H9 (cell line): ENCODE measurements at regions not wholly inside any gene's neighbourhood (a gene's known extent, or its start where the extent isn't known, plus 50 kb on each side); places are given as distances from the start of the nearest gene placed in this dataset.
"Not testable (repeated sequence)": the region's sequence is repeated elsewhere in the genome, so short reads cannot be mapped to it uniquely, and the experiment has no call there.

Source experiments
- DNase-seq: peaks from one replicate; pipeline ENCODE4 v3.0.0-alpha.2; 2017
- H2AFZ ChIP-seq: one replicate; pipeline ENCODE4 v1.6.1; 2013; ENCODE audit warnings: mild to moderate bottlenecking, low read length, control low read depth, moderate library complexity
- H2AK5ac ChIP-seq: 2 replicates; pipeline ENCODE4 v1.6.1; 2013; ENCODE audit warnings: low read length, control low read depth, mixed read lengths; ENCODE audit not compliant: insufficient read length
- H2BK120ac ChIP-seq: one replicate; pipeline ENCODE4 v1.6.1; 2013; ENCODE audit warnings: low read depth, mild to moderate bottlenecking, low read length, control low read depth, inconsistent platforms; ENCODE audit not compliant: poor library complexity, severe bottlenecking
- H2BK12ac ChIP-seq: 2 replicates; pipeline ENCODE4 v1.6.1; 2013; ENCODE audit warnings: low read length, control low read depth, mixed read lengths, low read depth; ENCODE audit not compliant: insufficient read length
- H2BK15ac ChIP-seq: 2 replicates; pipeline ENCODE4 v1.6.1; 2013; ENCODE audit warnings: low read depth, low read length, control low read depth
- H2BK20ac ChIP-seq: one replicate; pipeline ENCODE4 v1.6.1; 2013; ENCODE audit warnings: low read depth, mild to moderate bottlenecking, low read length, control low read depth, inconsistent platforms; ENCODE audit not compliant: poor library complexity, severe bottlenecking
- H2BK5ac ChIP-seq: 2 replicates; pipeline ENCODE4 v1.6.1; 2013; ENCODE audit warnings: low read length, control low read depth, mixed read lengths; ENCODE audit not compliant: insufficient read length
- H3K14ac ChIP-seq: 2 replicates; pipeline ENCODE4 v1.6.1; 2013; ENCODE audit warnings: low read length, control low read depth; ENCODE audit not compliant: insufficient read depth
- H3K18ac ChIP-seq: 2 replicates; pipeline ENCODE4 v1.6.1; 2013; ENCODE audit warnings: low read depth, mild to moderate bottlenecking, mixed read lengths, low read length, control low read depth; ENCODE audit not compliant: insufficient read length
- H3K23ac ChIP-seq: 2 replicates; pipeline ENCODE4 v1.6.1; 2013; ENCODE audit warnings: low read length, control low read depth, mixed read lengths, low read depth; ENCODE audit not compliant: insufficient read length
- H3K23me2 ChIP-seq: 2 replicates; pipeline ENCODE4 v1.6.1; 2013; ENCODE audit warnings: low read depth, mild to moderate bottlenecking, mixed read lengths, low read length, control low read depth; ENCODE audit not compliant: insufficient read length, poor library complexity, severe bottlenecking
- H3K27ac ChIP-seq: 2 replicates; pipeline ENCODE4 v1.5.1; 2013; ENCODE audit warnings: low read length, control low read depth, mixed read lengths, low read depth; ENCODE audit not compliant: insufficient read length
- H3K27me3 ChIP-seq: 2 replicates; pipeline ENCODE4 v1.6.1; 2013; ENCODE audit warnings: low read length, control low read depth, inconsistent platforms; ENCODE audit not compliant: insufficient read depth
- H3K4ac ChIP-seq: 2 replicates; pipeline ENCODE4 v1.6.1; 2013; ENCODE audit warnings: low read depth, mild to moderate bottlenecking, control low read depth, inconsistent platforms, low read length, moderate library complexity
- H3K4me1 ChIP-seq: 2 replicates; pipeline ENCODE4 v1.6.1; 2013; ENCODE audit warnings: low read length, control low read depth, inconsistent platforms; ENCODE audit not compliant: insufficient read depth
- H3K4me2 ChIP-seq: 2 replicates; pipeline ENCODE4 v1.6.1; 2013; ENCODE audit warnings: low read length, control low read depth, mixed read lengths; ENCODE audit not compliant: insufficient read length, insufficient read depth
- H3K56ac ChIP-seq: 2 replicates; pipeline ENCODE4 v1.6.1; 2013; ENCODE audit warnings: low read depth, mild to moderate bottlenecking, mixed read lengths, low read length, control low read depth; ENCODE audit not compliant: insufficient read length
- H3K79me1 ChIP-seq: 2 replicates; pipeline ENCODE4 v1.6.1; 2013; ENCODE audit warnings: low read depth, mild to moderate bottlenecking, moderate library complexity, low read length, control low read depth, inconsistent platforms; ENCODE audit not compliant: insufficient read depth, poor library complexity, severe bottlenecking
- H3K79me2 ChIP-seq: 2 replicates; pipeline ENCODE4 v1.6.1; 2013; ENCODE audit warnings: low read length, control low read depth, inconsistent platforms; ENCODE audit not compliant: insufficient read depth
- H3K9ac ChIP-seq: 2 replicates; pipeline ENCODE4 v1.6.1; 2013; ENCODE audit warnings: low read length, control low read depth, mixed read lengths; ENCODE audit not compliant: insufficient read length; ENCODE audit errors: extremely low read depth
- H3K9me3 ChIP-seq: one replicate; pipeline ENCODE4 v1.6.1; 2013; ENCODE audit warnings: low read depth, low read length, inconsistent platforms; ENCODE audit not compliant: control insufficient read depth
- H3T11ph ChIP-seq: one replicate; pipeline ENCODE4 v1.6.1; 2013; ENCODE audit warnings: mild to moderate bottlenecking, low read length, control low read depth, inconsistent platforms
- H4K20me1 ChIP-seq: one replicate; pipeline ENCODE4 v1.6.1; 2013; ENCODE audit not compliant: control insufficient read depth, insufficient read length, insufficient read depth
- H4K5ac ChIP-seq: 2 replicates; pipeline ENCODE4 v1.6.1; 2013; ENCODE audit warnings: low read depth, mild to moderate bottlenecking, mixed read lengths, low read length, control low read depth; ENCODE audit not compliant: insufficient read length
- H4K8ac ChIP-seq: replicated peaks from 2 replicates; pipeline ENCODE4 v1.6.1; 2013; ENCODE audit warnings: low read length, control low read depth, mixed read lengths, low read depth; ENCODE audit not compliant: insufficient read length
- H4K91ac ChIP-seq: 2 replicates; pipeline ENCODE4 v1.6.1; 2013; ENCODE audit warnings: low read depth, mild to moderate bottlenecking, moderate library complexity, mixed read lengths, low read length, control low read depth; ENCODE audit not compliant: insufficient read length
- H3K27ac Mint-ChIP-seq, 3 experiments: 2 replicates in 2 of 3; 3 replicates in 1 of 3; pipeline ENCODE4 v1.8.0; 2020 to 2021; ENCODE audit warnings: mixed read lengths in 3 of 3, mild to moderate bottlenecking in 1 of 3, moderate library complexity in 1 of 3
- H3K27me3 Mint-ChIP-seq: 2 replicates; pipeline ENCODE4 v1.8.0; 2021; ENCODE audit warnings: low read depth, mild to moderate bottlenecking, moderate library complexity, mixed read lengths
- H3K36me3 Mint-ChIP-seq, 3 experiments: 2 replicates in 2 of 3; 3 replicates in 1 of 3; pipeline ENCODE4 v1.8.0; 2020 to 2021; ENCODE audit warnings: low read depth in 3 of 3, mixed read lengths in 3 of 3; ENCODE audit not compliant: insufficient read depth in 1 of 3
- H3K4me1 Mint-ChIP-seq, 2 experiments: 2 replicates each; pipeline ENCODE4 v1.8.0; 2020; ENCODE audit warnings: mixed read lengths in 2 of 2
- H3K4me3 Mint-ChIP-seq, 2 experiments: 2 replicates in 1 of 2; 3 replicates in 1 of 2; pipeline ENCODE4 v1.8.0; 2020 to 2021; ENCODE audit warnings: mild to moderate bottlenecking in 2 of 2, mixed read lengths in 2 of 2, moderate library complexity in 1 of 2
- H3K9me3 Mint-ChIP-seq, 2 experiments: 2 replicates in 1 of 2; 3 replicates in 1 of 2; pipeline ENCODE4 v1.8.0; 2020; ENCODE audit warnings: mild to moderate bottlenecking in 2 of 2, mixed read lengths in 2 of 2, moderate library complexity in 1 of 2
- WGBS: extraction: QIAGEN DNeasy Blood & Tissue Kit; methylation state at CpG from one replicate; pipeline ENCODE4 v1.1.7; 2013; ENCODE audit warnings: missing lambda C conversion rate, low lambda C conversion rate, mixed read lengths; ENCODE audit not compliant: insufficient read length; ENCODE audit errors: extremely low coverage; 5-methylcytosine and 5-hydroxymethylcytosine counted together

GRCh38 chr2:87398567-87399305, 349.2 kb upstream of the PLGLB2 start:
- H2BK20ac ChIP-seq, H3K27ac ChIP-seq: not testable (repeated sequence)

More at GRCh38 chr2:87398567-87399305, 349.2 kb upstream of the PLGLB2 start:
- not testable (repeated sequence) for H2AFZ ChIP-seq, DNase-seq, H3K4ac ChIP-seq, H2AK5ac ChIP-seq, H3T11ph ChIP-seq, H3K79me1 ChIP-seq, H3K27ac Mint-ChIP-seq, H3K4me1 ChIP-seq, H3K4me2 ChIP-seq, H3K36me3 Mint-ChIP-seq, H2BK15ac ChIP-seq, H3K27me3 Mint-ChIP-seq, H2BK12ac ChIP-seq, H3K9ac ChIP-seq, H2BK120ac ChIP-seq, H3K79me2 ChIP-seq, H3K14ac ChIP-seq, H4K5ac ChIP-seq, H4K8ac ChIP-seq, H3K27me3 ChIP-seq, H2BK5ac ChIP-seq, H3K23me2 ChIP-seq, H4K91ac ChIP-seq, H3K4me1 Mint-ChIP-seq, H4K20me1 ChIP-seq, H3K56ac ChIP-seq, H3K9me3 ChIP-seq, H3K4me3 Mint-ChIP-seq, H3K23ac ChIP-seq, H3K18ac ChIP-seq
- H3K9me3 Mint-ChIP-seq = peaks cover 23 to 35% of the 10 kb centered on the region in 2 experiments
- no CpG with 5 or more reads among the region's 8 CpGs for WGBS
